NB4 (cell line): ENCODE measurements at regions not wholly inside any gene's neighbourhood (a gene's known extent, or its start where the extent isn't known, plus 50 kb on each side); places are given as distances from the start of the nearest gene placed in this dataset.

Experiments
- CTCF ChIP-seq: IDR thresholded peaks from one replicate; pipeline ENCODE4 v1.5.1; 2012; ENCODE audit warnings: low read depth, low read length
- MAX ChIP-seq: IDR thresholded peaks from 2 replicates; pipeline ENCODE4 v1.6.1; 2011; ENCODE audit warnings: low read depth, low read length
- POLR2A ChIP-seq: IDR thresholded peaks from 2 replicates; pipeline ENCODE4 v1.6.1; 2011; ENCODE audit warnings: mild to moderate bottlenecking; ENCODE audit not compliant: insufficient read length; ENCODE audit errors: extremely low read depth

- TF ChIP-seq CTCF = no peak
- TF ChIP-seq POLR2A = no peak
- TF ChIP-seq MAX = no peak
These were observed 451.7 kb upstream of the PITX2 start for GRCh38 chr4:111074523-111075114.
